GM18499 (cell line): ENCODE measurements at regions not wholly inside any gene's neighbourhood (a gene's known extent, or its start where the extent isn't known, plus 50 kb on each side); places are given as distances from the start of the nearest gene placed in this dataset.
"Not testable (repeated sequence)": the region's sequence is repeated elsewhere in the genome, so short reads cannot be mapped to it uniquely, and the experiment has no call there.

Source experiments
- ATAC-seq: cut with Tn5 transposase; IDR thresholded peaks from one replicate; pipeline ENCODE4 v1.9.1; 2021; ENCODE audit warnings: moderate number of reproducible peaks; ENCODE audit not compliant: insufficient read depth, unreplicated experiment

GRCh38 chr10:117830787-117831212 lies 215.9 kb downstream of the RAB11FIP2 start:
- ATAC-seq: no peak

- not testable (repeated sequence) for ATAC-seq
Observed at GRCh38 chr10:117838500-117839498, 207.9 kb downstream of the RAB11FIP2 start.

DNA sequence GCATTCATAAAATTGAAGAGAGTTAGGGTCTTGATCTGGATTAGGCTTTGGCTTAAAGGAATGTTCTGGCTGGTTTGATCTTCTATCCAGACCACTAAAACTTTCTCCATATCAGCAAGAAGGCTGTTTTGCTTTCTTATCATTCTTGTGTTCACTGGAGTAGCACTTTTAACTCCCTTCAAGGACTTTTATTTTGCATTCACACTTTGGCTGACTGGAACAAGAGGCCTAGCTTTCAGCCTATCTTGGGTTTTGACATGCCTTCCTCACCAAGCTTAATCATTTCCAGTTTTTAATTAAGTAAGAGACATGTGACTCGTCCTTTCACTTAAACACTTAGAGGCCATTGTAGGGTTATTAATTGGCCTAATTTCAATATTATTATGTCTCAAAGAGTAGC lies 190.3 kb downstream of the RAB11FIP2 start:
- ATAC-seq: not testable (repeated sequence)

GRCh38 chr10:117860135-117860534 lies 186.6 kb downstream of the RAB11FIP2 start:
- ATAC-seq: no peak

- no peak for ATAC-seq
Observed at GRCh38 chr10:117860823-117861222, 185.9 kb downstream of the RAB11FIP2 start.

- no peak for ATAC-seq
Observed at GRCh38 chr10:117861329-117861728, 185.4 kb downstream of the RAB11FIP2 start.

GRCh38 chr10:117863771-117864170 lies 183.0 kb downstream of the RAB11FIP2 start:
- no peak for ATAC-seq

DNA sequence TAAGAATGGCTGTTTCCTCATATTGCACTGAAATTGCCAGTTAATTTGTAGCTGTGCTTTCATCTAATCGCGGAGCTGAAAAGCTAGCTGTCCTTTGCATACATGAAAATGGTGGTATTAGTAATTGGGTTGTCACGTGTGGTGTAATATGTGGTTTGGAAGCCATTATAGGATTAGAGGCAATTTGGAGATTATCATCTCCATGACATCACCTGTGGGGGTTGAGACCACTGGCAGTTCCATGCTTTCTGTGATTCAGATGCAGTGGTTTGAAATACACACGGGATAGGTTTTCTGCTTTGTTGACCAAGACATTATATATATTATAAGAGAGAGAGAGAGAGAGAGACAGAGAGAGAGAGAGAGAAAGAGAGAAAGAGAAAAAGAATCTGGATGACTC lies 180.8 kb downstream of the RAB11FIP2 start:
- ATAC-seq: no peak

- no peak for ATAC-seq
Observed at GRCh38 chr10:117868151-117868550, 178.6 kb downstream of the RAB11FIP2 start.

GRCh38 chr10:117875793-117876192 lies 170.9 kb downstream of the RAB11FIP2 start:
- no peak for ATAC-seq

DNA sequence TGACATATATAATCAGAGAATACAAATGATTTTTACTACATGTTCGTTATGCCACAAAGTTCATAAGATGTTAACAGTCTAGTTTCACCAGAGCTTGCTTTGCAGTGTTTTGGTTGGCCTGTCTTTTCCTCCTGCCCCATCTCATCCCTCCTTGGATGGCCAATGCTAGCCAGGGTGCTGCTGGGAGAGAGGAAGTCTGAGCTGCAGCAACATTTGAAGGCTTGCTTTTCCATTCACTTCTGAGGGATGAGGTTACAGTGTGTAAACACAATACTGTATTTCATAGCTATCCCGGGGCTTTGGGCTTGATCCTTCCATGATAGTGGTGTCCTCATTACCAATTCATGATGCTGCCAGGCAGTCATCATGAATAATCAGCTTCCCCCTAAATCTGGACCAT lies 170.5 kb downstream of the RAB11FIP2 start:
- no peak for ATAC-seq

- ATAC-seq: no peak
Observed at GRCh38 chr10:117878626-117879025, 168.1 kb downstream of the RAB11FIP2 start.

DNA sequence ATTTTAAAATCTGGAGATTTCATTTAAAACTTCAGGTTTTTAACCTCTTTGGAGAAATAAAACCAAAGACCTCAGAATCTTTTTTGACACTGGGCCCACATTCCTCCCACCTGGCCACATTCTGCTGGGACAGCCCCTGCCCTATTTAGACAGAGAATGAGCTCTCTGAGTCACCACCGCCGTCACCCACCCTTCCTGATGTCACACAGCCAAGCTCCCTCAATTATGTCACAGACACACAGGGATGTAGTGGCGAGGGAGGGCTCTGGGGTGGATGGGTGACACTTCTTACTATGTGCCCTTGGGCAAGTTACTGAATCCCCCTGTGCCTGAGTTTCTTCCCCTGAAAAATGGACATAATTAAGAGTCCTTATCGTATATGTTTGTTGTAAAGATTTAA lies 162.6 kb downstream of the RAB11FIP2 start:
- no peak for ATAC-seq

- ATAC-seq: no peak
Observed at GRCh38 chr10:117884592-117884991, 162.1 kb downstream of the RAB11FIP2 start.

GRCh38 chr10:117885206-117885829 lies 161.4 kb downstream of the RAB11FIP2 start:
- ATAC-seq: no peak

DNA sequence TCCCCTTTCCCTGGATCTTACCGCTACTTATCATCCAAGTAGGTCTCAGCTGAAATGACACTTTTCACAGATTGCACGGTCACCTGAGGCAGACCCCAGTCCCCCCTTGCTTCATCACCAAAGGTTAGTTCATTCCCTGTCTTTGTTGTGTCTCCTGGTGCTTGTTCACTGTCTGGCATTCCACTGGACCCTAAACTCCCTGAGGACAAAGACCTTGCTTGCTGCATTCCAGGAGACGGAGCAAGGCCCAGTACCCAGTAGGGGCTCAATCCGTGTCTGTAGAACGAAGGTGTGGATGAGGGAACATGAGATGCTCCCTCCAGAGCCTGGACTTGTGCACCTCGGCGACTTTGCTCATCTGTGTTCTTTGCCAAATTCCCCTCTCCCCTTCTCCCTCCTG lies 160.0 kb downstream of the RAB11FIP2 start:
- no peak for ATAC-seq

DNA sequence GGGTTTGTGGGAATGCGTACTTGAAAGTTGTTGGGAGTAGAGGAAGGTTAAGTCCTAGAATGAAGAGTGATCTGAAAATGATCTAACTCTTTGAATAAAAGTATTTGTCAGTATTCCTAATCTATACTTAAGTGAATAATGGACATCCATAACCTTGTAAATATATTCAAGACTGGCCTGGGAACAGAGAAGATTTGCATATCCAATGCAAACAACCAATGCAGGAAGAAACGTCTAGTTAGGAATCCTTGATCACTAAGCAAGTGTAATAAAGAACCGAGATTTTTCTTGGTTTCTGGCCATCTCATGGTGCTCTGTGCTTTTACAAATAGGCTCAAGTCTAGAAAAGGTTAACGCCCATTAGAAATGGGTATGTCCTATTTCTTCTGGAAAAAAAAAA lies 157.1 kb downstream of the RAB11FIP2 start:
- no peak for ATAC-seq

- no peak for ATAC-seq
Observed at GRCh38 chr10:117892681-117893220, 154.0 kb downstream of the RAB11FIP2 start.

GRCh38 chr10:117894339-117894738 lies 152.4 kb downstream of the RAB11FIP2 start:
- no peak for ATAC-seq

- no peak for ATAC-seq
Observed at GRCh38 chr10:117896517-117896916, 150.2 kb downstream of the RAB11FIP2 start.

- no peak for ATAC-seq
Observed at GRCh38 chr10:117899181-117899683, 147.5 kb downstream of the RAB11FIP2 start.
